GM23248 (cell line): ENCODE measurements at regions not wholly inside any gene's neighbourhood (a gene's known extent, or its start where the extent isn't known, plus 50 kb on each side); places are given as distances from the start of the nearest gene placed in this dataset.

Experiments
- DNase-seq: peaks from one replicate; pipeline ENCODE4 v3.0.0-alpha.2; 2015
- H2AFZ ChIP-seq: fragments of 200-600 bp; sonication (generic); 2 replicates; pipeline ENCODE4 v1.6.1; 2016; ENCODE audit warnings: antibody characterized with exemption
- H3F3A ChIP-seq: fragments of 200-600 bp; sonication (generic); 2 replicates; pipeline ENCODE4 v1.6.1; 2016; ENCODE audit warnings: mild to moderate bottlenecking, antibody characterized with exemption, mixed run types; ENCODE audit not compliant: insufficient read depth
- H3K27ac ChIP-seq: fragments of 200-600 bp; sonication (generic); 2 replicates; pipeline ENCODE4 v1.5.1; 2016; ENCODE audit warnings: mild to moderate bottlenecking
- H3K27me3 ChIP-seq: fragments of 200-600 bp; sonication (generic); replicated peaks from 2 replicates; pipeline ENCODE4 v1.6.1; 2016; ENCODE audit warnings: mild to moderate bottlenecking; ENCODE audit not compliant: insufficient read depth
- H3K36me3 ChIP-seq: fragments of 200-600 bp; sonication (generic); 2 replicates; pipeline ENCODE4 v1.6.1; 2016; ENCODE audit warnings: low read depth, mild to moderate bottlenecking
- H3K4me1 ChIP-seq: fragments of 200-600 bp; sonication (generic); 2 replicates; pipeline ENCODE4 v1.6.1; 2016; ENCODE audit warnings: mild to moderate bottlenecking; ENCODE audit not compliant: insufficient read depth
- H3K4me2 ChIP-seq: fragments of 200-600 bp; sonication (generic); one replicate; pipeline ENCODE4 v1.6.1; 2016; ENCODE audit warnings: mild to moderate bottlenecking; ENCODE audit not compliant: unreplicated experiment
- H3K4me3 ChIP-seq: fragments of 200-600 bp; sonication (generic); 2 replicates; pipeline ENCODE4 v1.5.1; 2016; ENCODE audit warnings: mild to moderate bottlenecking
- H3K79me2 ChIP-seq: fragments of 200-600 bp; sonication (generic); 2 replicates; pipeline ENCODE4 v1.6.1; 2016; ENCODE audit warnings: mild to moderate bottlenecking; ENCODE audit not compliant: insufficient read depth
- H3K9ac ChIP-seq: fragments of 200-600 bp; sonication (generic); 2 replicates; pipeline ENCODE4 v1.6.1; 2016; ENCODE audit warnings: mild to moderate bottlenecking
- H3K9me2 ChIP-seq: fragments of 200-600 bp; sonication (generic); 2 replicates; pipeline ENCODE4 v1.6.1; 2016; ENCODE audit warnings: mixed run types, mild to moderate bottlenecking, moderate library complexity; ENCODE audit not compliant: insufficient read depth
- H3K9me3 ChIP-seq: fragments of 200-600 bp; sonication (generic); one replicate; pipeline ENCODE4 v1.6.1; 2017; ENCODE audit warnings: low read depth
- H4K20me1 ChIP-seq: fragments of 200-600 bp; sonication (generic); 2 replicates; pipeline ENCODE4 v1.6.0; 2016; ENCODE audit not compliant: insufficient read depth
- EZH2 ChIP-seq: fragments of 200-600 bp; sonication (generic); IDR thresholded peaks from 2 replicates; pipeline ENCODE4 v1.6.1; 2018; ENCODE audit warnings: antibody characterized with exemption, mild to moderate bottlenecking; ENCODE audit not compliant: insufficient read depth, poor library complexity, severe bottlenecking
- EZH2phosphoT487 ChIP-seq: fragments of 200-600 bp; sonication (generic); IDR thresholded peaks from 2 replicates; pipeline ENCODE4 v1.6.1; 2018; ENCODE audit warnings: antibody characterized with exemption, moderate library complexity, mild to moderate bottlenecking, low read depth; ENCODE audit not compliant: insufficient read depth
- WGBS, 2 experiments: methylation state at CpG; one replicate each; pipeline ENCODE4 v1.1.6; 2015 to 2017; ENCODE audit warnings: low lambda C conversion rate in 2 of 2, low coverage in 1 of 2; ENCODE audit errors: missing lambda C conversion rate in 2 of 2; 5-methylcytosine and 5-hydroxymethylcytosine counted together
- in situ Hi-C: fragments of 300-500 bp; cut with MboI; formaldehyde crosslinking; loops from 2 replicates; pipeline ENCODE4 v1.15.0; 2020

DNA sequence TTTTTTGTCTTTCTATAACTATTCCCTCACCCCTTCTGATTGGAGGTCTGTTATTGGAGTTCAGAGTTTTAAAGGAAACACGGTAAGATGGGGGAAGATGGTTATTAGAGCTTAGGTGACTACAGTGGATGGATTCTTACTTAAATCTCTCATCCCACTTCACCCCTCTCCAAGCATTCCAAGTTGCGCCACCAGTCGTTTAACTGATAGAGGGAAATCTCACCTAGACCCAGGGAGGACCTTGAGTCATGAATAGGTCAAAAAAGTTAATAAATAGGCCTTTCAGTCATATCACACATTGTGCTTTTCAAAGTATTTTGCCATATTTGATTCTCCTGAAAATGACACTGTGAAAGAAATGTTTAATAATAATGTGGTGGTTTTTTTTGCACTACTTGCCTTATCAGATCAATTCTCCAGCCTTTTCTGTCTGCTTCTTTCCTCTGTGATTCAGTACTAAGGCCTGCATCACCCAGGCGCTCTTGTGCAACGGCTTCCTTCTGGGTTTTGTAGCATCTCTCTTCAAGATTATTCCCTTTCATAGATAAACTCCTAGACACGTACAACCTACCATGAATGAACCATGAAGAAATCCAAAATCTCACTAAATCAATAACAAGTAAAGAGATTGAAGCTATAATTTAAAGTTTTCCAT, 100.4 kb upstream of the TGFBR2 start:
- peaks cover 37% of the 10 kb centered on the region for H3K4me1 ChIP-seq
- no peak overlapping the region for H3K9ac ChIP-seq
- WGBS, 2 experiments, result 81 to 82% methylated on average over 6 of the region's 6 CpGs
- H3K4me2 ChIP-seq, result no peak overlapping the region
- no peaks in the 10 kb centered on the region for H4K20me1 ChIP-seq
- H3K27me3 ChIP-seq, result no peaks in the 10 kb centered on the region
- no peaks in the 10 kb centered on the region for H3K36me3 ChIP-seq
- H3F3A ChIP-seq, result peaks cover 20% of the 10 kb centered on the region
- DNase-seq, result peak; percentile 45
- H3K9me3 ChIP-seq, result no peaks in the 10 kb centered on the region
- TF ChIP-seq EZH2 (no peak), EZH2phosphoT487 (no peak)
- no peak overlapping the region for H3K27ac ChIP-seq
- H3K4me3 ChIP-seq, result no peak overlapping the region
- no peaks in the 10 kb centered on the region for H3K9me2 ChIP-seq
- in situ Hi-C loops, result no loop called here
- H2AFZ ChIP-seq, result no peak overlapping the region
- H3K79me2 ChIP-seq, result no peaks in the 10 kb centered on the region

GRCh38 chr3:30508339-30508738, 98.1 kb upstream of the TGFBR2 start:
- no peak for DNase-seq
- Histone ChIP-seq H3K4me2 (no peak overlapping the region), H2AFZ (no peak overlapping the region), H3K9ac (no peak overlapping the region), H3K9me2 (no peaks in the 10 kb centered on the region), H3K4me1 (peaks cover 39% of the 10 kb centered on the region), H3K79me2 (no peaks in the 10 kb centered on the region), H3K36me3 (no peaks in the 10 kb centered on the region), H3F3A (peaks cover 28% of the 10 kb centered on the region), H3K27ac (no peak overlapping the region), H3K4me3 (no peak overlapping the region), H3K27me3 (no peaks in the 10 kb centered on the region), H3K9me3 (no peaks in the 10 kb centered on the region), H4K20me1 (no peaks in the 10 kb centered on the region)
- 88 to 89% methylated on average over 3 of the region's 3 CpGs for WGBS, 2 experiments
- TF ChIP-seq EZH2phosphoT487 (no peak), EZH2 (no peak)
- in situ Hi-C loops, result no loop called here

DNA sequence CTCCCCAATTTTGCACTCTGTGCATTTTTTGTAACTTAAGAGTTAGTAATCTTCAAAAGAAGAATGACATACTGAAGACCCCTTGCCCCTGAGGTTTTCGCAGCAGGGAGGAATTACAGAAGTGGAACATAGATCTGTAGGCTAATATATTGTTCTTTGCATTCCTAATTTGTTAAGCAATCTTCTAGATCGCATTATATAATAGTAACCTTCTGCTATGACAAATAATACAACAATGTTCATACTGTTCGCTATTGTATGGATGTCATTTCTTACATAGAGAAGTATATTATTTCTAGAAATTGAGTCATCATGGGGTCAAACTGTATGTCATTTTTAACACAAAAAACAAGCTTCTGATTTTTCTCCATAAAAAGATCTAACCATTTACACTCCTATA, 95.8 kb upstream of the TGFBR2 start:
- TF ChIP-seq EZH2 (no peak), EZH2phosphoT487 (no peak)
- Histone ChIP-seq H3K27me3 (no peaks in the 10 kb centered on the region), H4K20me1 (no peaks in the 10 kb centered on the region), H3K79me2 (no peaks in the 10 kb centered on the region), H3K27ac (no peak overlapping the region), H3K9me3 (no peaks in the 10 kb centered on the region), H3K4me1 (peaks cover 31% of the 10 kb centered on the region), H3K36me3 (no peaks in the 10 kb centered on the region), H2AFZ (no peak overlapping the region), H3F3A (peaks cover 24% of the 10 kb centered on the region), H3K4me3 (no peak overlapping the region), H3K9ac (no peak overlapping the region), H3K4me2 (no peak overlapping the region), H3K9me2 (no peaks in the 10 kb centered on the region)
- 83 to 85% methylated on average over 3 of the region's 3 CpGs for WGBS, 2 experiments
- DNase-seq, result no peak
- in situ Hi-C loops, result no loop called here

DNA sequence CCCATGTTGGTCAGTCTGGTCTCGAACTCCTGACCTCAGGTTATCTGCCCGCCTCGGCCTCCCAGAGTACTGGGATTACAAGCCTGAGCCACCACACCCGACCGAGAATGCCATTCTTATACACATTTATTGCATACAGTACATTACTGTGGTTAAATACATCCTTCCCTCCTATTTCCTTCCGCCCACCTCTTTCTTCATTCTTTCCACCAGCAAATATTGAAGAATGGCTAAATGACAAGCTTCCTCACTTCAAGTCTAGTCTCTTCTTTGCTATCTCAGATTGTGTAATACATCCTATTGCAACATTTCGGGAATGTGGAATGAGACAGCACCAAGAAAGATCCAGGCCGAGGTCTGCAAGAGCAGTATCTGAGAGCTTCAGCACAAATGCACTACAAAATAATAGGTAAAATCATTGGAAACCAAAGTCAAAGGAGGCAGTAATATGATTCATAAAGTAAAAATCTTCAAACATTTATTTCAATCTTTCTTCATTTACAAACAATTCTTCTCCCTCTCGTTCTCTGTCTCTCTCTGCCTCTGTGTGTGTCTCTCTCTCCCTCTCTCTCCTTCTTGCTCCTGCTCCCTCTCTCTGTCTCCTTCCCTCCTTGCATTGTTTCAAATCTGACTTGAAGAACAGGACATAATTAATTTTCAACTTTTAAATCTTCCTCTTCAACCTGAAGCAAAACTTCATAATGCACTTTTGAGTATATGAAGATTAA, 94.7 kb upstream of the TGFBR2 start:
- Histone ChIP-seq H3K4me3 (0 out of 2 replicates have a peak overlapping the region, but pooled peaks have one; percentile 21), H3K79me2 (no peaks in the 10 kb centered on the region), H3K9me3 (no peaks in the 10 kb centered on the region), H3K9ac (0 out of 2 replicates have a peak overlapping the region, but pooled peaks have one; percentile 41), H3K4me2 (peak overlapping the region; percentile 52), H3K4me1 (peaks cover 31% of the 10 kb centered on the region), H3K27me3 (no peaks in the 10 kb centered on the region), H3K36me3 (no peaks in the 10 kb centered on the region), H3K27ac (peak overlapping the region; percentile 78), H3K9me2 (no peaks in the 10 kb centered on the region), H4K20me1 (no peaks in the 10 kb centered on the region), H2AFZ (0 out of 2 replicates have a peak overlapping the region, but pooled peaks have one; percentile 13), H3F3A (peaks cover 24% of the 10 kb centered on the region)
- TF ChIP-seq EZH2, result no peak
- 0 out of 2 replicates have a peak, but pooled peaks have one; percentile 46 for TF ChIP-seq EZH2phosphoT487
- 1 to 6% methylated on average over 9 of the region's 9 CpGs for WGBS, 2 experiments
- in situ Hi-C loops, result no loop called here
- DNase-seq, result peak; percentile 92
